WTC11 (cell line): ENCODE measurements at regions not wholly inside any gene's neighbourhood (a gene's known extent, or its start where the extent isn't known, plus 50 kb on each side); places are given as distances from the start of the nearest gene placed in this dataset.

ENCODE experiments used
- ATAC-seq: fragments of 200-7000 bp; cut with Tn5 transposase; 2 replicates; pipeline ENCODE4 v1.10.0; 2021; ENCODE audit warnings: mild to moderate bottlenecking, moderate library complexity
- CTCF ChIA-PET: fragments of 300-600 bp; sonication (Branson Sonifier 250); formaldehyde crosslinking; loops from one replicate; lab custom pipeline; 2021; ENCODE audit warnings: antibody characterized with exemption; lab: Charles Lee
- POLR2A ChIA-PET: fragments of 350-600 bp; sonication (Branson Sonifier 250); formaldehyde crosslinking; loops from one replicate; lab custom pipeline; 2021; ENCODE audit warnings: antibody characterized with exemption; lab: Charles Lee
- DNase-seq: peaks from one replicate; pipeline ENCODE4 v3.0.0; 2021; ENCODE audit warnings: low spot score
- H3K27ac Mint-ChIP-seq: 2 replicates; pipeline ENCODE4 v1.8.0; 2021; ENCODE audit warnings: mixed read lengths
- H3K27me3 Mint-ChIP-seq: 2 replicates; pipeline ENCODE4 v1.8.0; 2021; ENCODE audit warnings: low read depth, mild to moderate bottlenecking, moderate library complexity, mixed read lengths
- H3K36me3 Mint-ChIP-seq: 2 replicates; pipeline ENCODE4 v1.8.0; 2021; ENCODE audit warnings: mixed read lengths
- H3K4me1 Mint-ChIP-seq: 2 replicates; pipeline ENCODE4 v1.8.0; 2022; ENCODE audit warnings: mixed read lengths
- H3K4me3 Mint-ChIP-seq: 2 replicates; pipeline ENCODE4 v1.8.0; 2021; ENCODE audit warnings: mild to moderate bottlenecking, moderate library complexity, mixed read lengths
- H3K9me3 Mint-ChIP-seq: 2 replicates; pipeline ENCODE4 v1.8.0; 2021; ENCODE audit warnings: mixed read lengths
- ELF4 ChIP-seq: sonication (generic); formaldehyde crosslinking; IDR thresholded peaks from 2 replicates; pipeline ENCODE4 v1.8.1; 2022; ENCODE audit warnings: low read depth, mild to moderate bottlenecking, moderate library complexity, missing genetic modification reagents
- EMX1 ChIP-seq: fragments of 250-450 bp; sonication (Bioruptor Pico); IDR thresholded peaks from 2 replicates; pipeline ENCODE4 v1.8.0; 2021; ENCODE audit warnings: mild to moderate bottlenecking
- ESRRA ChIP-seq: sonication (generic); formaldehyde crosslinking; IDR thresholded peaks from 2 replicates; pipeline ENCODE4 v1.8.1; 2022; ENCODE audit warnings: mild to moderate bottlenecking, missing genetic modification reagents, borderline replicate concordance
- FOXK1 ChIP-seq: sonication (generic); formaldehyde crosslinking; IDR thresholded peaks from 2 replicates; pipeline ENCODE4 v1.8.0; 2022; ENCODE audit warnings: mild to moderate bottlenecking, moderate library complexity, missing genetic modification reagents
- FOXP1 ChIP-seq: sonication (generic); formaldehyde crosslinking; IDR thresholded peaks from 2 replicates; pipeline ENCODE4 v1.8.0; 2022; ENCODE audit warnings: missing genetic modification reagents, mild to moderate bottlenecking, moderate library complexity, borderline replicate concordance
- HMGA2 ChIP-seq: fragments of 250-450 bp; sonication (Bioruptor Pico); IDR thresholded peaks from 2 replicates; pipeline ENCODE4 v1.4.0; 2021; ENCODE audit warnings: mild to moderate bottlenecking, moderate library complexity
- NR1H2 ChIP-seq: sonication (generic); formaldehyde crosslinking; IDR thresholded peaks from 2 replicates; pipeline ENCODE4 v1.9.0; 2021; ENCODE audit warnings: mild to moderate bottlenecking, moderate library complexity, missing genetic modification reagents
- TCF7 ChIP-seq: sonication (generic); formaldehyde crosslinking; IDR thresholded peaks from 2 replicates; pipeline ENCODE4 v1.8.0; 2022; ENCODE audit warnings: mild to moderate bottlenecking, low read depth, missing genetic modification reagents, moderate library complexity
- TP53 ChIP-seq: sonication (generic); formaldehyde crosslinking; IDR thresholded peaks from 2 replicates; pipeline ENCODE4 v1.8.1; 2023; ENCODE audit warnings: mild to moderate bottlenecking, missing genetic modification reagents
- ZNF138 ChIP-seq: sonication (generic); formaldehyde crosslinking; conservative IDR thresholded peaks from 2 replicates; pipeline ENCODE4 v1.8.1; 2022; ENCODE audit warnings: mild to moderate bottlenecking, moderate library complexity, missing genetic modification reagents
- ZNF219 ChIP-seq: sonication (generic); formaldehyde crosslinking; IDR thresholded peaks from 2 replicates; pipeline ENCODE4 v1.8.0; 2023; ENCODE audit warnings: missing genetic modification reagents, mild to moderate bottlenecking, borderline replicate concordance
- ZNF396 ChIP-seq: fragments of 250-450 bp; sonication (Bioruptor Pico); IDR thresholded peaks from 2 replicates; pipeline ENCODE4 v1.8.0; 2021; ENCODE audit warnings: mild to moderate bottlenecking, moderate library complexity, borderline replicate concordance
- ZNF423 ChIP-seq: fragments of 250-450 bp; sonication (Bioruptor Pico); IDR thresholded peaks from 2 replicates; pipeline ENCODE4 v2.1.2; 2022; ENCODE audit warnings: mild to moderate bottlenecking, moderate library complexity
- TF ChIP-seq, protein P1 (sequence below): fragments of 250-450 bp; sonication (Bioruptor Pico); IDR thresholded peaks from 2 replicates; pipeline ENCODE4 v1.9.0; 2021; ENCODE audit warnings: moderate library complexity, mild to moderate bottlenecking, inconsistent platforms, borderline replicate concordance
- TF ChIP-seq, protein P2 (sequence below): sonication (generic); formaldehyde crosslinking; IDR thresholded peaks from 2 replicates; pipeline ENCODE4 v1.8.1; 2022; ENCODE audit warnings: missing genetic modification reagents, borderline replicate concordance
- TF ChIP-seq, protein P3 (sequence below): sonication (generic); formaldehyde crosslinking; IDR thresholded peaks from 2 replicates; pipeline ENCODE4 v1.8.1; 2022; ENCODE audit warnings: low read depth, mild to moderate bottlenecking, moderate library complexity, missing genetic modification reagents, borderline replicate concordance
- TF ChIP-seq, protein P4 (sequence below): sonication (generic); formaldehyde crosslinking; conservative IDR thresholded peaks from 2 replicates; pipeline ENCODE4 v1.8.1; 2023; ENCODE audit warnings: mild to moderate bottlenecking, low read depth, missing genetic modification reagents, moderate library complexity
- TF ChIP-seq, protein P5 (sequence below): fragments of 250-450 bp; sonication (Bioruptor Pico); IDR thresholded peaks from 2 replicates; pipeline ENCODE4 v1.9.0; 2021; ENCODE audit warnings: mild to moderate bottlenecking
- TF ChIP-seq, protein P6 (sequence below): sonication (generic); formaldehyde crosslinking; IDR thresholded peaks from 2 replicates; pipeline ENCODE4 v1.8.1; 2022; ENCODE audit warnings: low read depth, missing genetic modification reagents, borderline replicate concordance

DNA sequence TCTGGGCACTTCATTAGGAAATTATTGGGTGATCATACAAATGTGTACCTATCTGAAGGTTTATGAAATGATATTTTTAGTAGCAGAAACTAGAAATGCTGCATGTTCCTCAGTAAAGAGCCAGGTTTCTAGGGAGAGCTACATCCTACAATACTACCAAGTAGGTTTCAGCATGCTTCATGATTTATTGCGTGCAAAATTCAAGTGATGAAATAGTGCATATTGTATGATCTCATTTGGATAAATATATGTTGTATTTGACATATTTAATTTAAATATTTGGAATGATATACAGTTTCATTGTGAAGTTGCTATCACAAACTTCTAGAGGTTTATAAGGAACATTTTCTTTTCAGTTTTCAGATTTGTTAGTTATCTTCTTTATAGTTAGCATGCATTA is 90.5 kb upstream of the GDF10 start (continued):
- TF ChIP-seq, protein P1, sequence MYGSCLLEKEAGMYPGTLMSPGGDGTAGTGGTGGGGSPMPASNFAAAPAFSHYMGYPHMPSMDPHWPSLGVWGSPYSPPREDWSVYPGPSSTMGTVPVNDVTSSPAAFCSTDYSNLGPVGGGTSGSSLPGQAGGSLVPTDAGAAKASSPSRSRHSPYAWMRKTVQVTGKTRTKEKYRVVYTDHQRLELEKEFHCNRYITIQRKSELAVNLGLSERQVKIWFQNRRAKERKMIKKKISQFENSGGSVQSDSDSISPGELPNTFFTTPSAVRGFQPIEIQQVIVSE (CRISPR knock-in tag), result no peak
- no peak for TF ChIP-seq EMX1

DNA sequence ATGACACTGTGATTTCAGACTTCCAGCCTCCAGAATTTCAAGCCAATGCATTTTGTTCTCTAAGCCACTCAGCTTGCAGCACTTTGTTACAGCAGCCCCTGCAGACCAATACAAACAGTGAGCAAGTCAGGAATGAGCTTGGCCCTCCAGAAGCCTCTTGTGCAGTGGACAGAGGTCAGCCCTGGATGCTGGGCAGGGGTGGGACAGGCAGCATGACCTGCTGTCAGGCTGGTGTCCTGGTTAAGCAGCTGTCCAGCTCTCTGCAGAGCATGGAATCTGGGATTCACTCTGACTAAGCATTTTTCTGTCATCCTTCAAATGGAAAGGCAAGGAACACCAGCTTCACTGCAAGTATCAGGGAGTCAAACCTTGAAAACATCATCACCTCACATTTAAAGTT is 85.5 kb upstream of the GDF10 start:
- POLR2A ChIA-PET, result no interaction called here
- CTCF ChIA-PET, result interaction anchor here (0.9 to 1.0 kb wide), 2 partner anchors 23 to 98 kb away, joined by 3 to 6 read pairs; no protein-coding TSS in a partner anchor
- Mint-ChIP-seq H3K27ac (no peak overlapping the region), H3K4me3 (no peak overlapping the region), H3K4me1 (peaks cover 6% of the 10 kb centered on the region), H3K27me3 (peaks cover 5% of the 10 kb centered on the region; the same call in 1 of the 2 replicates), H3K36me3 (peaks cover 12% of the 10 kb centered on the region; the same call in 1 of the 2 replicates), H3K9me3 (peaks cover 23% of the 10 kb centered on the region)
- DNase-seq (no peak), ATAC-seq (no peak)
- TF ChIP-seq FOXK1 (CRISPR knock-in tag) (no peak), TCF7 (CRISPR knock-in tag) (no peak), NR1H2 (CRISPR knock-in tag) (no peak), TP53 (CRISPR knock-in tag) (no peak), ESRRA (CRISPR knock-in tag) (no peak), FOXP1 (CRISPR knock-in tag) (no peak), ELF4 (CRISPR knock-in tag) (no peak), ZNF396 (CRISPR knock-in tag) (no peak), HMGA2 (no peak), ZNF423 (CRISPR knock-in tag) (no peak), ZNF138 (CRISPR knock-in tag) (no peak), ZNF219 (CRISPR knock-in tag) (no peak)
- TF ChIP-seq, protein P2, sequence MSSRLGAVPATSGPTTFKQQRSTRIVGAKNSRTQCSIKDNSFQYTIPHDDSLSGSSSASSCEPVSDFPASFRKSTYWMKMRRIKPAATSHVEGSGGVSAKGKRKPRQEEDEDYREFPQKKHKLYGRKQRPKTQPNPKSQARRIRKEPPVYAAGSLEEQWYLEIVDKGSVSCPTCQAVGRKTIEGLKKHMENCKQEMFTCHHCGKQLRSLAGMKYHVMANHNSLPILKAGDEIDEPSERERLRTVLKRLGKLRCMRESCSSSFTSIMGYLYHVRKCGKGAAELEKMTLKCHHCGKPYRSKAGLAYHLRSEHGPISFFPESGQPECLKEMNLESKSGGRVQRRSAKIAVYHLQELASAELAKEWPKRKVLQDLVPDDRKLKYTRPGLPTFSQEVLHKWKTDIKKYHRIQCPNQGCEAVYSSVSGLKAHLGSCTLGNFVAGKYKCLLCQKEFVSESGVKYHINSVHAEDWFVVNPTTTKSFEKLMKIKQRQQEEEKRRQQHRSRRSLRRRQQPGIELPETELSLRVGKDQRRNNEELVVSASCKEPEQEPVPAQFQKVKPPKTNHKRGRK (CRISPR knock-in tag), result no peak
- TF ChIP-seq, protein P3, sequence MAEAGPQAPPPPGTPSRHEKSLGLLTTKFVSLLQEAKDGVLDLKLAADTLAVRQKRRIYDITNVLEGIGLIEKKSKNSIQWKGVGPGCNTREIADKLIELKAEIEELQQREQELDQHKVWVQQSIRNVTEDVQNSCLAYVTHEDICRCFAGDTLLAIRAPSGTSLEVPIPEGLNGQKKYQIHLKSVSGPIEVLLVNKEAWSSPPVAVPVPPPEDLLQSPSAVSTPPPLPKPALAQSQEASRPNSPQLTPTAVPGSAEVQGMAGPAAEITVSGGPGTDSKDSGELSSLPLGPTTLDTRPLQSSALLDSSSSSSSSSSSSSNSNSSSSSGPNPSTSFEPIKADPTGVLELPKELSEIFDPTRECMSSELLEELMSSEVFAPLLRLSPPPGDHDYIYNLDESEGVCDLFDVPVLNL (CRISPR knock-in tag), result no peak
- TF ChIP-seq, protein P4, sequence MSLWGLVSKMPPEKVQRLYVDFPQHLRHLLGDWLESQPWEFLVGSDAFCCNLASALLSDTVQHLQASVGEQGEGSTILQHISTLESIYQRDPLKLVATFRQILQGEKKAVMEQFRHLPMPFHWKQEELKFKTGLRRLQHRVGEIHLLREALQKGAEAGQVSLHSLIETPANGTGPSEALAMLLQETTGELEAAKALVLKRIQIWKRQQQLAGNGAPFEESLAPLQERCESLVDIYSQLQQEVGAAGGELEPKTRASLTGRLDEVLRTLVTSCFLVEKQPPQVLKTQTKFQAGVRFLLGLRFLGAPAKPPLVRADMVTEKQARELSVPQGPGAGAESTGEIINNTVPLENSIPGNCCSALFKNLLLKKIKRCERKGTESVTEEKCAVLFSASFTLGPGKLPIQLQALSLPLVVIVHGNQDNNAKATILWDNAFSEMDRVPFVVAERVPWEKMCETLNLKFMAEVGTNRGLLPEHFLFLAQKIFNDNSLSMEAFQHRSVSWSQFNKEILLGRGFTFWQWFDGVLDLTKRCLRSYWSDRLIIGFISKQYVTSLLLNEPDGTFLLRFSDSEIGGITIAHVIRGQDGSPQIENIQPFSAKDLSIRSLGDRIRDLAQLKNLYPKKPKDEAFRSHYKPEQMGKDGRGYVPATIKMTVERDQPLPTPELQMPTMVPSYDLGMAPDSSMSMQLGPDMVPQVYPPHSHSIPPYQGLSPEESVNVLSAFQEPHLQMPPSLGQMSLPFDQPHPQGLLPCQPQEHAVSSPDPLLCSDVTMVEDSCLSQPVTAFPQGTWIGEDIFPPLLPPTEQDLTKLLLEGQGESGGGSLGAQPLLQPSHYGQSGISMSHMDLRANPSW, result no peak
- TF ChIP-seq, protein P5, sequence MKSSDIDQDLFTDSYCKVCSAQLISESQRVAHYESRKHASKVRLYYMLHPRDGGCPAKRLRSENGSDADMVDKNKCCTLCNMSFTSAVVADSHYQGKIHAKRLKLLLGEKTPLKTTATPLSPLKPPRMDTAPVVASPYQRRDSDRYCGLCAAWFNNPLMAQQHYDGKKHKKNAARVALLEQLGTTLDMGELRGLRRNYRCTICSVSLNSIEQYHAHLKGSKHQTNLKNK, result no peak
- TF ChIP-seq, protein P6, sequence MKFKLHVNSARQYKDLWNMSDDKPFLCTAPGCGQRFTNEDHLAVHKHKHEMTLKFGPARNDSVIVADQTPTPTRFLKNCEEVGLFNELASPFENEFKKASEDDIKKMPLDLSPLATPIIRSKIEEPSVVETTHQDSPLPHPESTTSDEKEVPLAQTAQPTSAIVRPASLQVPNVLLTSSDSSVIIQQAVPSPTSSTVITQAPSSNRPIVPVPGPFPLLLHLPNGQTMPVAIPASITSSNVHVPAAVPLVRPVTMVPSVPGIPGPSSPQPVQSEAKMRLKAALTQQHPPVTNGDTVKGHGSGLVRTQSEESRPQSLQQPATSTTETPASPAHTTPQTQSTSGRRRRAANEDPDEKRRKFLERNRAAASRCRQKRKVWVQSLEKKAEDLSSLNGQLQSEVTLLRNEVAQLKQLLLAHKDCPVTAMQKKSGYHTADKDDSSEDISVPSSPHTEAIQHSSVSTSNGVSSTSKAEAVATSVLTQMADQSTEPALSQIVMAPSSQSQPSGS (CRISPR knock-in tag), result no peak
- TF ChIP-seq, all 79 proteins: peak for 0
